ENCODE measurements at regions not wholly inside any gene's neighbourhood (a gene's known extent, or its start where the extent isn't known, plus 50 kb on each side); places are given as distances from the start of the nearest gene placed in this dataset.

DNA sequence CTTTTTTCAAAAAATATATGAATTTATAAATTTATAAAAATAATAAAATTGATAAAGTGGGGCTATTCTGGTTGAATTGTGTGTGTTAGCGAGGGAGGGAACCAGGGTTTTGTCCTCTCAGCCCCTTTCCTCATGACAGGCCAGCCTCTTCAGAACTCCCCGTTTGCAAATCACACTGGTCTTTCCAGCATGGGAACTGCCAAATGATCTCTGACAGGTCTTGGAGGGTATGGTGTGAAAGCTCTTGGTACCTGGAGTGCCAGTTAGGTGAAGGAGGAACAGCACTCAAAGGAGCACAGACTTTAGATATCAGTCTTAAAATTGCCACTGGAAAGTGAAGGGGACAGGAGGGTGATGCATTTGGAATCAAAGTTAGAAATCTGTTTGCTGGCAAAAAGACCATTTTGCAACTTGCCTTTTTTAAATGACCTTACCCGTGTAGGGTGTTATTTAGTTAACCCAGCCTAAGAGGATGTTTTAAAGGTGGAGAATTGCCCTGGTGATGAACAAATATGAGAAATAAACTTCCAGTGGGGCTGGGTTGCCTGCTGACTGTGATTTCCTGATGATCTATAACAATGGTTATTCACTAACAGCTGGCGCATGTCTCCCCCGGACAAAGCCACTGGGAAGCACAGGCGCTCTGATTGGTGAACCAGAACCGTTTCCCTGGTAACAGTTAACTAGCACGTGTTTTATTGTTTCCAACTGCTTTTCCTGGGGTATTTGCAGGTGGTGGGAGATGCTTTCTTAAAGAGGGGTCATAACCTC lies 85.3 kb upstream of the EFEMP1 start:
- peak; percentile 95 for ATAC-seq
- no peak for TF ChIP-seq TSHZ2 (CRISPR knock-in tag; IDR thresholded peaks at IDR 0.05)
- no peak for TF ChIP-seq PPARA (CRISPR knock-in tag; IDR thresholded peaks at IDR 0.05; ENCODE audit: borderline replicate concordance)
- no peak for TF ChIP-seq ZNF565 (CRISPR knock-in tag; conservative IDR thresholded peaks at IDR 0.05; ENCODE audit: low read depth)
- no peak for TF ChIP-seq RARB (CRISPR knock-in tag; IDR thresholded peaks at IDR 0.05)
- TF ChIP-seq, protein P1, sequence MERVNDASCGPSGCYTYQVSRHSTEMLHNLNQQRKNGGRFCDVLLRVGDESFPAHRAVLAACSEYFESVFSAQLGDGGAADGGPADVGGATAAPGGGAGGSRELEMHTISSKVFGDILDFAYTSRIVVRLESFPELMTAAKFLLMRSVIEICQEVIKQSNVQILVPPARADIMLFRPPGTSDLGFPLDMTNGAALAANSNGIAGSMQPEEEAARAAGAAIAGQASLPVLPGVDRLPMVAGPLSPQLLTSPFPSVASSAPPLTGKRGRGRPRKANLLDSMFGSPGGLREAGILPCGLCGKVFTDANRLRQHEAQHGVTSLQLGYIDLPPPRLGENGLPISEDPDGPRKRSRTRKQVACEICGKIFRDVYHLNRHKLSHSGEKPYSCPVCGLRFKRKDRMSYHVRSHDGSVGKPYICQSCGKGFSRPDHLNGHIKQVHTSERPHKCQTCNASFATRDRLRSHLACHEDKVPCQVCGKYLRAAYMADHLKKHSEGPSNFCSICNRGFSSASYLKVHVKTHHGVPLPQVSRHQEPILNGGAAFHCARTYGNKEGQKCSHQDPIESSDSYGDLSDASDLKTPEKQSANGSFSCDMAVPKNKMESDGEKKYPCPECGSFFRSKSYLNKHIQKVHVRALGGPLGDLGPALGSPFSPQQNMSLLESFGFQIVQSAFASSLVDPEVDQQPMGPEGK (CRISPR knock-in tag; IDR thresholded peaks at IDR 0.05; ENCODE audit: borderline replicate concordance), result no peak
- no peak for TF ChIP-seq ARNTL (CRISPR knock-in tag; IDR thresholded peaks at IDR 0.05; ENCODE audit: borderline replicate concordance, low read depth)
- no peak for TF ChIP-seq SNAI2 (CRISPR knock-in tag; IDR thresholded peaks at IDR 0.05)
- no peak for TF ChIP-seq BACH2 (CRISPR knock-in tag; IDR thresholded peaks at IDR 0.05; ENCODE audit: borderline replicate concordance)
- TF ChIP-seq TCF4 (CRISPR knock-in tag; IDR thresholded peaks at IDR 0.05; ENCODE audit: borderline replicate concordance), result no peak
- TF ChIP-seq CSRNP3 (CRISPR knock-in tag; IDR thresholded peaks at IDR 0.05), result no peak
- TF ChIP-seq ZFP3 (CRISPR knock-in tag; IDR thresholded peaks at IDR 0.05), result no peak
- no peak for TF ChIP-seq ZC3H10 (CRISPR knock-in tag; IDR thresholded peaks at IDR 0.05)
- TF ChIP-seq OSR1 (CRISPR knock-in tag; IDR thresholded peaks at IDR 0.05), result no peak
- no peak for TF ChIP-seq ZNF70 (CRISPR knock-in tag; IDR thresholded peaks at IDR 0.05)

GRCh38 chr2:56009758-56010458 lies 86.3 kb upstream of the EFEMP1 start:
- no peak for TF ChIP-seq CSDC2 (CRISPR knock-in tag; IDR thresholded peaks at IDR 0.05)
- no peak for TF ChIP-seq GLIS3 (CRISPR knock-in tag; IDR thresholded peaks at IDR 0.05)
- TF ChIP-seq ARNTL (CRISPR knock-in tag; IDR thresholded peaks at IDR 0.05; ENCODE audit: borderline replicate concordance, low read depth), result no peak
- TF ChIP-seq, protein P2, sequence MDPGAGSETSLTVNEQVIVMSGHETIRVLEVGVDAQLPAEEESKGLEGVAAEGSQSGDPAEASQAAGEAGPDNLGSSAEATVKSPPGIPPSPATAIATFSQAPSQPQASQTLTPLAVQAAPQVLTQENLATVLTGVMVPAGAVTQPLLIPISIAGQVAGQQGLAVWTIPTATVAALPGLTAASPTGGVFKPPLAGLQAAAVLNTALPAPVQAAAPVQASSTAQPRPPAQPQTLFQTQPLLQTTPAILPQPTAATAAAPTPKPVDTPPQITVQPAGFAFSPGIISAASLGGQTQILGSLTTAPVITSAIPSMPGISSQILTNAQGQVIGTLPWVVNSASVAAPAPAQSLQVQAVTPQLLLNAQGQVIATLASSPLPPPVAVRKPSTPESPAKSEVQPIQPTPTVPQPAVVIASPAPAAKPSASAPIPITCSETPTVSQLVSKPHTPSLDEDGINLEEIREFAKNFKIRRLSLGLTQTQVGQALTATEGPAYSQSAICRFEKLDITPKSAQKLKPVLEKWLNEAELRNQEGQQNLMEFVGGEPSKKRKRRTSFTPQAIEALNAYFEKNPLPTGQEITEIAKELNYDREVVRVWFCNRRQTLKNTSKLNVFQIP (CRISPR knock-in tag; IDR thresholded peaks at IDR 0.05; ENCODE audit: borderline replicate concordance, low read depth), result no peak
- no peak for TF ChIP-seq TCF4 (CRISPR knock-in tag; IDR thresholded peaks at IDR 0.05; ENCODE audit: borderline replicate concordance)
- no peak for TF ChIP-seq ZNF70 (CRISPR knock-in tag; IDR thresholded peaks at IDR 0.05)
- TF ChIP-seq RARB (CRISPR knock-in tag; IDR thresholded peaks at IDR 0.05), result no peak
- no peak for TF ChIP-seq CSRNP3 (CRISPR knock-in tag; IDR thresholded peaks at IDR 0.05)
- no peak for TF ChIP-seq SNAI2 (CRISPR knock-in tag; IDR thresholded peaks at IDR 0.05)
- no peak for TF ChIP-seq ZNF565 (CRISPR knock-in tag; conservative IDR thresholded peaks at IDR 0.05; ENCODE audit: low read depth)
- ATAC-seq, result peak; percentile 69; the same call in 2 of the 3 replicates

GRCh38 chr2:56011624-56012023 lies 88.0 kb upstream of the EFEMP1 start:
- TF ChIP-seq BACH2 (CRISPR knock-in tag; IDR thresholded peaks at IDR 0.05; ENCODE audit: borderline replicate concordance), result no peak
- no peak for TF ChIP-seq PPARA (CRISPR knock-in tag; IDR thresholded peaks at IDR 0.05; ENCODE audit: borderline replicate concordance)
- no peak for TF ChIP-seq CSRNP3 (CRISPR knock-in tag; IDR thresholded peaks at IDR 0.05)
- no peak for TF ChIP-seq ZNF8 (CRISPR knock-in tag; IDR thresholded peaks at IDR 0.05)
- ATAC-seq, result no peak
